T-helper 2 cell (primary cell): ENCODE measurements at regions not wholly inside any gene's neighbourhood (a gene's known extent, or its start where the extent isn't known, plus 50 kb on each side); places are given as distances from the start of the nearest gene placed in this dataset.
"Not testable (repeated sequence)": the region's sequence is repeated elsewhere in the genome, so short reads cannot be mapped to it uniquely, and the experiment has no call there.

Experiments used
- DNase-seq, 5 experiments: peaks; one replicate each; pipeline versions ENCODE4 v3.0.0 to v3.0.0-alpha.2; 2012 to 2022

DNA sequence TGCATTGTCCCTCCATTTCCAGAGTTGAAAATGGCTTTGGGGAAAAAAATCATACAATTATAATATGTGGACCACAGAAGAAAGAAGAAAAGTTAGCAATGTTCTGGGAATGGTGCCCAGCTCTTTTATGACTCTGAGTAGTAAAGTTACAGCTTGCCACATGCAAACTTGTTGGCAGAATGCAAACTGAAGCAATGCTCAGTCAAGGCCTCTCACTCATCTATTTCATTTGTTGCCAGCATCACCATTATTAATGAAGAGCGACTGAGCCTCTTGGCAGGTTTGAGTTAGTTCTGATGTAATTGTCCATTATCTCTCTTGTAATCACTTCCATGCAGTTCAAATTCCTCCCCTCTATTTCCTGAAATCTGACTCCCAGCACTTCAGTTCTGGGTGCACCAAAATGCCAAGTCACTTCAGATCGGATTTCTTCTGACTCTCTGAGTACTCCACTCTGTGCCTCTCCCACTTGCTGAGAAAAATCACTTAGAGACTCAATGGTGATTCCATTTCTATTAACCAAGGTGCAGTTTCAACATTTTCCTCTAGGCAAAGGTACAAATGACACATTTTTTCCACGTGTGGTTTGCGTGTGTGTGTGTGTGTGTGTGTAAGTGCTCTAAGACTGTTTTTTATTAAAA lies 154.4 kb upstream of the STMND1 start:
- peak in 1 of 5 experiments; percentile 31 for DNase-seq

DNA sequence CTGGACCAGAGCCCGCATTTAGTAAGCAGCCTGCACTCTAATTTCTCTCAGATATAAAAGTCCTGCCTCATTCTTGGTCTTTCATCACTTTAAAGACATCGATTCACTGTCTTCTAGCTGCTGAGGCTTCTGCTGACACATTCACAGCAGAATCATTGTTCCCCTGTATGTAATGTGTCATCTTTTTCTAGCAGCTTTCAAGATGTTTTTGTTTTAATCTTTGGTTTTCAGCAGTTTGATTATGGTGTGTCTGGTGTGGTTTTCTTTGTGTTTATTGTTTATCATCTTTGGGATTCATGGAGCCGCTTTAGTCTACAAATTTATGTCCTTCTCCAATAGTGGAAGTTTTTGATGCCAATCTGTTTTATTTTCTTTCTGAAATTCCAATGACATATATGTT lies 157.3 kb upstream of the STMND1 start:
- DNase-seq, result no peak

DNA sequence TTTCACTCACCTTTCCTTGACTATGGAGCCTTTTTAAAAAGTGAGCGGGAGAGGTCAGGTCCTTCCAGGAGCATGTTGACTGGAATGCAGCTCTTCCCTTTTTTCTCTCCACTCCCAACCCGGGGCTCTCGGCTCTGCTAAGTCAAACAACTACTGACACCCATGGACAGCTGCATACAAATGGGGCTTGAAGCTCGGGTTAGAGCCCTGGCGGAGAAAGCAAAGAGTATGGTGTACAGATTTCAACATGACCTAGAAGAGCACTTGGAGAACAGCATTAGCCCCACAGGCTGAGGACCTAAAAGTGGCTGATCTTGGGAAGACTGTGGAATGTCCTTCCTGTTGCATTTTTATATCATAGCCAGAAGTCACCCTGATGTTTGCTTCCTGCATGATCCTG lies 162.0 kb upstream of the STMND1 start:
- DNase-seq, result no peak

DNA sequence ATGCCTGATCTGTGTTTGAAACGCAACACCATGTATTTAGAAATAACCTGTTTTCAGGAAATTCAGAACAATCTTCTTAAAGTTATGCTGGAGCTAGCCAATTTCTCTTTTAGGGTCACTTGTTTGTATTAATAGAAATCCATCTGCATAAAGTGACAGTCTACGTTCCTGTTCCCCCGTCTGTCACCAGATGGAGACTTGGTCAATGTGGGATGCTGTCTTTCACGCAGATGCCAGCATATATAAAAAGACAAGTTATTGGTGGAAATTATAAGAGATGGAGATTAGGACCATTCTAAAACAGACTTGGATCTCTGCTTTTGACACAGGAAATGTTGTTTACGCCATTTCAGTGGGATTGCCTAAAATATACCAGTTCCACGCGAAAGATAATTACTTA lies 162.5 kb upstream of the STMND1 start:
- DNase-seq, result no peak

DNA sequence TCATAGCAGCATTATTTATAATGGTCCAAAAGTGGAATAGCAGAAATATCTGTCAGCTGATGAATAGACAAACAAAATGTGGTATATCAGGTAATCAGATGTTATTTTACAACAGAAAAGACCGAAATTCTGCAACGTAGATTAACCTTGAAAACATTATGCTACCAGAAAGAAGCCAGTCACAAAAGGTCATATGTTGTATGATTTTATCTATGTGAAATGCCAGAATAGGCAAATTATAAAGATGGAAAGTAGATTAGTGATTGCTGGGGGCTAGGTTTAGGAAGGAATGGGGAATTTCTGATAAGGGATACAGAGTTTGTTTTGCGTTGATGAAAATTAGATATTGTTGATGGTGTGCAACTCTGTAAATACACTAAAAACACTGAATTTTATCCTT lies 165.0 kb upstream of the STMND1 start:
- DNase-seq, result no peak

DNA sequence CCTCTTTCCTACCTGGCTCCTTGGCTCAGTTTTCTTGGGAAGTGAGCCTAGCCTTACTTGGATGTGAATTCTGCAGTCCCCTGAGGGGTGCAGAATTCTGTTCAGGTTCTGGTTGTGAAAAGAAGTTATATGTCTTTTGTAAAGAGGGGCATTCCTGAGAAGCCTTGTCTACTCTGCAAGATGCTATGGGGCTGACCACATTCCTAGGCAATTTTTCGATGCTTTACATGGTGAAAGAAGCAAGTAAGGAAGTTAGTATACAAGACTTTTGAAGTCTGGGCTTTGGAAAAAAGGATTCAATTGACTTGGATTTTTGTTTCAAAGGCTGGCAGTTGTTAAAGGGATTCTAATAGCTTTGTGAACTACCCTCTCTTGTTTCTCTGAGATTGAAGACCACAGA lies 167.9 kb upstream of the STMND1 start:
- no peak for DNase-seq

DNA sequence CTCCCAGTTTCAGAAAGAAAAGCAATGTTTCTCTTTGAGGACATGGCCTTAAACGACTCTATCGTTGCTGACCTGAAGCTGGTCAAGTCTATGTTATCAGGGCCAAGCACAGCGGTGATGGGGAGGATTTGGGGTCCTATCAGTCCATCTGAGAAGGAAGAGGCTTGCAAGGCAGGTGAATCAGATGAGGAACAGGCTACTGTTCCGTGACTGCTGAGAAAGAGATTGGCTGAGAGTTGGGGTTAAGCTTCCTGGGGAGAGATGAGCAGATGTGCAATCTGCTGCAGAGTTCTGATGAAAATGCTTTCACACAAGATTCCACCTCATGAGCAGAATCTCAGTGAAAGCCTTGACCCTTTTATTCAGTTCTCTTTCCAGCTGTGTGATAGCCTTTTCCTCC lies 168.3 kb upstream of the STMND1 start:
- peak in 1 of 5 experiments; percentile 24 for DNase-seq

DNA sequence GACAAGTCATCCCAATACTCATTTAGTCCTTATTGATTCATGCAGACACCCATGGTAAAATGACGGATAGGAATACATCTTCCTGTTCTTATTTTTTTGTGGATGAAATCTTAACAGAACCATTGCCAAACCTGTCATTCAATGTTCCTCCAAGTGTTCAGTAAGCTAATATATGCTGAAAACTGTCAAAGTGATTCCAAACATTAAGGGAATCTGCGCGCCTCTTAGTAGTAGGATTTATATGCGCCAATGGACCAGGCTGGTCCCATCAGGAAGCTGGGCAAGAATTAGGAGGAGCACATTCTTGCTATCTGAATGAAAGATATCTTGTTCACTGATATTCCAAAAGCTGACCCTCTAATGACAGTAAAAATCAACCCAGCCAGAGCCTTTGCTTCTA lies 168.9 kb upstream of the STMND1 start:
- no peak for DNase-seq

DNA sequence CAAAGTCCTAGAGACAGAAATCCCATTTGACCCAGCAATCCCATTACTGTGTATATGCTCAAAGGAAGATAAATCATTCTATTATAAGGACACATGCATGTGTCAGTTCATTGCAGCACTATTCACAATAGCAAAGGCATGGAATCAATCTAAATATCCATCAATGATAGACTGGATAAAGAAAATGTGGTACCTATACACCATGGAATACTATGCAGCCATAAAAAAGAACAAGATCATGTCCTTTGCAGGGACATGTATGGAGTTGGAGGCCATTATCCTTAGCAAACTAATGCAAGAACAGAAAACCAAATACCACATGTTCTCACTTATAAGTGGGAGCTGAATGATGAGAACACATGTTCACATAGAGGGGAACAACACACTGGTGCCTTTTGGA lies 169.8 kb upstream of the ATXN1 start:
- DNase-seq, result not testable (repeated sequence)

DNA sequence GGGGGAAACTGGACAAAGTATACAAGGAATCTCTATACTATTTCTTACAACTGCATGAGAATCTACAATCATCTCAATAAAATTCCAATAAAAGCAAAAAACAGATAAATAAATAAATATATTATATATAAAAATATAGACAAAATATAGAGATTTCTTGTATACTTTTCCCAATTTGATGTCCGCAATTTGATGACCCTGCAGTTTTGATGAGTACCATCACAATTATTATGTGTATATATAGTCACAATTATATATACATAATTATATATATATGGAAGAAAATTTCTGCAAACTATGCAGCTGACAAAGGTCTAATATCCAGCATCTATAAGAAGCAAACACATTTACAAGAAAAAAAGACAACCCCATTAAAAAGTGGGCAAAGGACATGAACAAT lies 169.2 kb upstream of the ATXN1 start:
- no peak for DNase-seq

DNA sequence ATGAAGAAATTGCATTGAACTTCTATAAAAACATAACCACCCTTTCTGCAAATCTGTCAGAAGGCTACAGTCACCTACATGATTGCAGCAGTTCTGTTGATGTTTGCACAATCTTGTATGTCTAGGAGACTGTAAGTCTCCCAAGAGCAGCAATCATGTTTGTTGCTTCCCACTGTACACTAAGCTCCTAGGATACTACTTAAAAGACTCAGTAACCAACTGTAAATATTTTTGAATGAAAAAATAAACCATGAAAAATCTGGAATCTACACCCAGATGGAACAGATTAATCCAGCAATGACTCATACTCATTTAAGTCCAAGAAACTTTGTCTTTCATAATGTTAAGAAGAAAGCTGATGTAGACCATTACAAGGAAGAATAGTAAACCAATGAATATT lies 168.5 kb upstream of the ATXN1 start:
- no peak for DNase-seq

DNA sequence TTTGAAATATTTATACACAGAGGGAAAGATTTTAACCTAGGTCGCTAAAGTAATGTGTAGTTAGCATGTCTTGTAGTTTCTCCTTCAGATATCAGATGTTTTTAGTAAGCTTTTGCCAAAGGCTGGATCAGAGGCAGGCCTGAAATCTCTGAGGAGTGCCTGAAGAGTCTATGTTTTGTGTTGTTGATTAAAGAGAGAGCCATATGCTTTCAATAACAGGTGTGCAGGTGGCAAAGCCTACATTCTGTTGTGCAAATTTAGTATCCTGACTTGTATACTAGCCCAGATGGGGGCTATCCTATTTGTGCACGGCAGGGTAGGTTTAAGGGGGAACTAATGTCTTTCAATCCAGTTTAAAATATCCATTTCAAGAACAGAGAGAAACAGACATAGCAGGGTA lies 167.1 kb upstream of the ATXN1 start:
- DNase-seq, result no peak

DNA sequence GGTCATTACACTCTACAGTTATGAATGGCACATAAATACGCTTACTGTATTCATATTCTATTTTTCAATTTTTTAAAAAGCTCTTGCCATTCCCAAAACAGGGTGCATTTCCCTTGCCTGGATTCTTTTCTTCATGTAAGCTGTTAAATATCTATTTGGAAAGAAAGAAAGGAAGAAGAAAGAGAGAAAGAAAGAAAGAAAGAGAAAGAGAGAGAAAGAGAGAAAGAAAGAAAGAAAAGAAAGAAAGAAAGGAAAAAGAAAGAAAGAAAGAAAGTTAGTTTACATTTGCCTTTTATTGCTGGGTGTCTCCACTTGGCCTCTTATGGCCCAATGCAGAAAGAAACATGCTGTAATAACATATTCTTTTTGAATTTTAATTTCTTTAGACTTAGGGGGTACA lies 165.9 kb upstream of the ATXN1 start:
- no peak for DNase-seq

DNA sequence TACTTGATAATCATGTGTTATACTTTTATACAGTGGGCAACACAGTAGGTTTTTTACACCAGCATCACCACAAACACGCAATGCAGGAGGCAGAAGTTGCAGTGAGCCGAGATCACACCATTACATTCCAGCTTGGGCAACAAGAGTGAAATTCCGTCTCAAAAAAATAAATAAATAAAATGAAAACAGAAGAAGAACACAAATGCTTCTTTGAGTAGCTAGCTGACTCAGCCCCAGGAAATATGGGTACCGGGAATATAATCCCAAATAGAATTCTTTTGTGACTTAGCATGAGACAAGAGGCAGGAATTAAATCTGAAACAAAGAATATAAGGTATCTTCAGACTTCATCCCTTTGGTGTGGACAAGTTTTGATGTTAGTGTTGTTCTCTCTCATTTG lies 164.2 kb upstream of the ATXN1 start:
- DNase-seq, result no peak

DNA sequence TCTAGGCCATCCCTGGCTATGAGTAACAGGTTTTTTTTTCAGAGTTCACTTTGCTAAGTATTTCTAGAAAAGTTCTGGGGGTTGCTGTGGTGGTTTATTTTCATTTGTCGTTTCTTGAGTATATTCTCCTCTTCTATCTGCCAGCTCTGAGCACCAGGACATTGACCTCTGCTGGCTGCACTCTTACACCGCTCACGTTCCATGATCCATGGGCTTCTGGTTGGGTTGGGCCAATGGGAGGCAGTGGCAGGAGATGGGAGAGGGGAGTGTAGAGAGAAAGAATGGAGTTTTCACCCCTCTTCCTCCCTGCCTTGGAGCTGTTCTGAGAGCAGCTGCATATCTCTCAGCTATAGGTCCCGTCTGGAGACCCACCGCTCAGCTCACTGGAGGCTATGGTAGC lies 161.0 kb upstream of the ATXN1 start:
- DNase-seq, result no peak

DNA sequence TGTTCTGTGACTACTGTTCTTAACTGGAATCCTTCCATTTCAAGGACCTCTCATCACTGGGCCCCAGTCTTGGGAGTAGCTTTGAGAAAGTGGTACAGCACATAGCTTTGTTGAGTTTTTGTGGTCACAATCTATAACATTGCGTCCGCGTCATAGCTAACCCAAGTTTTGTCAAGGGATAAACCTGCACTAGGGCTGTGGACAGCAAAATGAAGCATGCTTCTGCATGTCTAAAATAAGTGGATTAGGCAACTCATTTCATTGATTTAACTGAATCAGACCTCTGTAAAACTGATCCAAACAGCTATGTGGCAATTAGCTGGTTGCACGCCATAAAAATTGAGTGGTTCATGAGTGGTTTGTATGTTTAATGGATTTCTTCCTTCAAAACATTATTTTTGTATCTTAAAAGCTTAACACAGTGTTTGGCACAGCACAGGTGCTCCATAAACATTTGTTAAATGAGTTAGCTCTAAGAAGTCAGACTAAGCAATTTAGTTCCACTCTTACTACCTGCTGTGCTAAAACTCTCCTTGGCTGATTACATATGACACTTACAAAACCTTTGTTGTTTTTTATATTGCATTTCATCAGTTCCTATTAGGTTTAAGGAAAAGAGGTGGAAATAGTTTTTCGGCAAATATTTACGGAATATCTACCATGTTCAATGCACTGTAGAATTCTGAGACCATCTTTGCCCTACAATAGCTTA lies 160.3 kb upstream of the ATXN1 start:
- DNase-seq, result no peak

DNA sequence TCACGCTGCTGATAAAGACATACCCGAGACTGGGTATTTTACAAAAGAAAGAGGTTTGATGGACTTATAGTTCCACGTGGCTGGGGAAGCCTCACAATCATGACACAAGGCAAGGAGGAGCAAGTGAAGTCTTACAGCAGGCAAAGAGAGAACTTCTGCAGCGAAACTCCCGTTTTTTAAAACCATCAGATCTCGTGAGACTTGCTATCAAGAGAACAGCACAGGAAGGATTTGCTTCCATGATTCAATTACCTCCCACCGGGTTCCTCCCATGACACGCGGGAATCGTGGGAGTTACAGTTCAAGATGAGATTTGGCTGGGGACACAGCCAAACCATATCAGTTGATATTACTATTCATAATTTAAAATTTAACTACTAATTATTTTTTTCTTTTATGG lies 157.3 kb upstream of the ATXN1 start:
- DNase-seq, result no peak

DNA sequence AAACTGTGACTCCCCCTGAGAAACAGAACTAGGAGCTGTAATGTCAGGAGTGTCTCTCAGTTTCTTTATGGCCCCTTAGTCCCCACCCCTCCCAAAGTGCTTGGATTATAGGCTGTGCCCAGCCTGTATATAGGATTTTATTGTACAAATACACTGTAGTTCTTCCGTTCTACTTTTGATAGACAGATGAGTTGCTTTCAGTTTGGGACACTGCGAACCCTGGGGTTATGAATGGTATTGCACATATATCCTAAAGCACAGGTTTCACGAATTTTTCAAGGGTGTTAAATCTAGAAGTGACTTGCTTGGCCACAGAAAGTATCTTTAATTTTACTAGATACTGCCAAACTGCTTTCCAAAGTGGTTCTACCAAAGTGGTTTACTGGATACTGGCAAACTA lies 152.9 kb upstream of the ATXN1 start:
- no peak for DNase-seq

DNA sequence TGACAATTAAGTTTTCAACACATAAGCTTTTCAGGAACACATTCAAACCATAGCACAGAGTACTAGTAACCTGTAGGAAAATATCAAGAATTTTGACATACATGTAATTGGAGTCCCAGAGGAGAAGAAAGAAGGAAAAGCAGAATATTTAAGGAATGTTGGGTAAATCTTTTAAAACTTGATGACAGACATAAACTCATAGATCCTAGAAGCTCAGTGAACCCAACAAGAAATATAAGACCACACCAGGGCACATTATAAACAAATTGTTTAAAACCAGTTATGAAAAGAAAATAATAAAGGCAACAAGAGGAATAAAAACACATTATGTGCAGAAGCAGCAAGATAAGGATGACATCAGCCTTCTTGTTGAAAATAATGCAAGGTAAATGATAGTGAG lies 151.5 kb upstream of the ATXN1 start:
- DNase-seq, result no peak

DNA sequence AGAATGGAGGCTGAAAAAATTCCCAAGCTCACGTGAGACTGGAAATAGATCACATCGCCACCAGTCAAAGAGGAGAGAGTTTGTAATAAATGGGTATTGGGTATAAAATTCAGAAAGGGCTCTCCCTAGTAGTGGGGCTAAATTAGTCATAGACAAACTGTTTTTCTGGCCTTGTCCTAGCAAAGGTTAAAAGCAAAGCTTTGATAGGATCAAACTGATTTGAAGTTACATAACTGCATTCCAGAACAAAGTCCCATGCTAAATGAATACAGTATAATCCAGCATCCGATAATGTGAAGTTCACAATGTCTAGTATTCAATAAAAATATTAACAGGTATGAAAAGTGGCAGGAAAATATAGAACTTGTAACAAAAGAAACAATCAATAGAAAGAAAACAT lies 149.8 kb upstream of the ATXN1 start:
- no peak for DNase-seq

DNA sequence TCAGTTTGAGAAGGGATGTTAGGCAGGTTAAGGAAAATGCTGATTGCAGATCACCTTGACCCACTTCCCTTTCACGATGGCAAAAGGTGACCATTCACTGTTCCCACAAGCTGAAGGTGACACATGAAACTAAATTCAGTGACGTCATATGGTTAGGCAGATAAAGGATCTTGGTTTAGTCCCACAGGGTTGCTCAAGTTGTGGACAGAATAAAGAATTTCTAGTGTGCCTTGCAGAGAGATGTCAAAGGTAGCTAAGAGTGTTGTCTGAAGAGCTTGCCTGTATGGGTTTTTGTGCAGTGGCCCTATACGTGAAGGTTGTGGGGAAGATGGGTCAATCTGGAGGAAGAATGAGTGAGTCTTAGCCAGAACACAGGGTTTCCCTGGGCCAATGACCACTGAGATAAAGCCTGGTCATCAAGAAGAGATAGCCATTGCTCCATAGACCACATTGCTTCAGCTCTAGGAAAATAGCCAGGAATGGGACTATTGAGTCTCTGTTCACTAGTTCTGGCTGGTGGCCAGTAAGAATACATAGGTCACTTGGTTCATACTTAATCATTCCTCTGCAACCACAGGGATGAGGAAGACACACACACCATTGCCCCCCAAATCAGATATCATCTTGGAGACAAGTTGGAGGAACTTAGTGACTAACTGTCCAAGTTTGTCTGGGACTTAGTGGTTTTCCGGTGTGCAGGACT lies 148.5 kb upstream of the ATXN1 start:
- peak in 1 of 5 experiments; percentile 34 for DNase-seq

DNA sequence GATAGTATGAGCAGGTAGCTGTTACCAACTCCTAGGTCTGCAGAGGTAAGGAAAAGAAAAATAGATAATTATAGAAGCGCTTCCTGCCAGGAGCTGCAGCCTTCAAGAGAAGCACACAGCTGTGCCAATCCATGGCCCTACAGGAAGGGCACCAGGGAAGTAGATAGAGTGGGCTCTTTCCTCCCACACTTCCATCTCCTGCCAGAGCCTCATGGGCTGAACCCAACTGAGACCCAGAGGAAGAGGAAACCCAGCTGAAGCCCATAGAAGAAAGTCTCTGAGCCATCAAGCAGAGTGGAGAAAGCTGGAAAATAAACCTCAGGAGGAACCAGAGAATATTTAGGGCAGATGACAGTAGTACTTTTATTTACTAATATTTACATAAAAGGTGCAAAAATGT lies 146.7 kb upstream of the ATXN1 start:
- DNase-seq, result no peak

DNA sequence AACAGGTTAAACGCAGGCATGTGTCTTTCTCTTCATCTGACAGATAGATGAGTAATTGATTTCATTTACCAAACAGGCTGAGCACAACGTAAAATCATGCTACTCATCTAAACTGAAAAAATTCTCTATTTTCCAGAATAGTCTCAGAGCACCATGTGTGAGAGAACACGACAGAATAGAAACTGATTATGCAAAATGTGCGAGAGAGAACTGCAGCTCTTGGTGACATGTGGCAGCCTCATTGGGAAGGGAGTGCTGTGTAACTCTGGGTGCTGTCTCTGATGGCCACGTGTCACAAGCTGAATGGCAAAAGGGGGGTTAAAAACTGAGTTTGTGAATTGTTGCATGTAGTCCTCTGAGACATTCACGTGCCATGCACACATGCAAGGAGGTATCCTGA lies 143.7 kb upstream of the ATXN1 start:
- no peak for DNase-seq

DNA sequence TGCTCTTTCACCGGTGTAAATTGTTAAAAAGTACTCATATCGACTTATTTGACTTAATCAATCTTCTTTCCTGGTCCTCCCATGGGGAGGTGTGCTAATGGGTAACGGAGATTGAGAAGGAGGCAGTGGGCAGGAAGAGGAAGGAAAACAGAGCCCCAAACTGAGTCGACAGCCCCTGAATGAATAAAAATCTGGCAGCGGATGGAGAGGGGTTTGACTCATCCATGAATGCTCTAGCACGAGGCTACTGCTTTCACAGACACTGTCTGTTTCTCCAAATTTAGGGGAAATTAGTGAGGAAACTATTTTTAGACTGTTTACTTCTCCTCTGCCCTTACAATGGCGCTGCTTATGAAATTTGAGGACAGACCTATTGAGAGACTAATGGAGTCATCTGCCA lies 142.2 kb upstream of the ATXN1 start:
- no peak for DNase-seq
